Astrocyte (in vitro differentiated cells and primary cell): ENCODE measurements at regions not wholly inside any gene's neighbourhood (a gene's known extent, or its start where the extent isn't known, plus 50 kb on each side); places are given as distances from the start of the nearest gene placed in this dataset.

Source experiments
- DNase-seq: peaks from one replicate; pipeline ENCODE4 v3.0.0-alpha.2; 2010; ENCODE audit warnings: low read depth
- FAIRE-seq: peaks from 2 replicates; lab custom pipeline; 2011; peaks lifted over from hg19 to GRCh38; lab: Jason Lieb, UNC
- H2AFZ ChIP-seq: 2 replicates; pipeline ENCODE4 v1.6.0; 2012; ENCODE audit warnings: low read depth, low read length, inconsistent platforms
- H3K27ac ChIP-seq: 2 replicates; pipeline ENCODE4 v1.5.1; 2011; ENCODE audit warnings: low read depth, low read length, inconsistent platforms
- H3K27me3 ChIP-seq: 2 replicates; pipeline ENCODE4 v1.6.0; 2011; ENCODE audit warnings: low read length, inconsistent platforms; ENCODE audit not compliant: insufficient read depth
- H3K36me3 ChIP-seq: 2 replicates; pipeline ENCODE4 v1.5.1; 2011; ENCODE audit warnings: low read length, inconsistent platforms; ENCODE audit not compliant: insufficient read depth
- H3K4me1 ChIP-seq: 2 replicates; pipeline ENCODE4 v1.5.1; 2011; ENCODE audit warnings: low read length, inconsistent platforms; ENCODE audit not compliant: insufficient read depth
- H3K4me2 ChIP-seq: 2 replicates; pipeline ENCODE4 v1.6.0; 2012; ENCODE audit warnings: low read length, inconsistent platforms
- H3K4me3 ChIP-seq: 2 replicates; pipeline ENCODE4 v1.5.1; 2011; ENCODE audit warnings: low read depth, mild to moderate bottlenecking, low read length, inconsistent platforms; ENCODE audit not compliant: insufficient read depth
- H3K79me2 ChIP-seq: 2 replicates; pipeline ENCODE4 v1.6.0; 2012; ENCODE audit warnings: mild to moderate bottlenecking, low read length, inconsistent platforms; ENCODE audit not compliant: insufficient read depth
- H3K9ac ChIP-seq: 2 replicates; pipeline ENCODE4 v1.6.0; 2012; ENCODE audit warnings: mild to moderate bottlenecking, low read length, inconsistent platforms
- H3K9me3 ChIP-seq: 2 replicates; pipeline ENCODE4 v1.5.1; 2012; ENCODE audit warnings: low read depth, mild to moderate bottlenecking, low read length, inconsistent platforms; ENCODE audit not compliant: insufficient read depth
- H4K20me1 ChIP-seq: 2 replicates; pipeline ENCODE4 v1.6.0; 2012; ENCODE audit warnings: low read length, inconsistent platforms; ENCODE audit not compliant: insufficient read depth
- H3K27ac Mint-ChIP-seq: one replicate; pipeline ENCODE4 v1.8.0; 2021; ENCODE audit warnings: mild to moderate bottlenecking, mixed read lengths; ENCODE audit not compliant: unreplicated experiment
- H3K27me3 Mint-ChIP-seq: one replicate; pipeline ENCODE4 v1.8.0; 2021; ENCODE audit warnings: low read depth, mixed read lengths; ENCODE audit not compliant: unreplicated experiment
- H3K36me3 Mint-ChIP-seq: one replicate; pipeline ENCODE4 v1.8.0; 2021; ENCODE audit warnings: low read depth, mixed read lengths; ENCODE audit not compliant: unreplicated experiment
- H3K4me1 Mint-ChIP-seq: one replicate; pipeline ENCODE4 v1.8.0; 2021; ENCODE audit warnings: low read depth, mixed read lengths; ENCODE audit not compliant: unreplicated experiment
- H3K4me3 Mint-ChIP-seq: one replicate; pipeline ENCODE4 v1.8.0; 2021; ENCODE audit warnings: mild to moderate bottlenecking, moderate library complexity, mixed read lengths; ENCODE audit not compliant: unreplicated experiment
- H3K9me3 Mint-ChIP-seq: one replicate; pipeline ENCODE4 v1.8.0; 2021; ENCODE audit warnings: mild to moderate bottlenecking, mixed read lengths; ENCODE audit not compliant: unreplicated experiment
- CTCF ChIP-seq: IDR thresholded peaks from 2 replicates; pipeline ENCODE4 v1.5.1; 2011; ENCODE audit warnings: low read depth, mild to moderate bottlenecking, inconsistent platforms, low read length, moderate library complexity; ENCODE audit not compliant: insufficient read depth
- EZH2 ChIP-seq: IDR thresholded peaks from 2 replicates; pipeline ENCODE4 v1.6.1; 2012; ENCODE audit warnings: mild to moderate bottlenecking, low read length, inconsistent platforms; ENCODE audit not compliant: insufficient read depth

DNA sequence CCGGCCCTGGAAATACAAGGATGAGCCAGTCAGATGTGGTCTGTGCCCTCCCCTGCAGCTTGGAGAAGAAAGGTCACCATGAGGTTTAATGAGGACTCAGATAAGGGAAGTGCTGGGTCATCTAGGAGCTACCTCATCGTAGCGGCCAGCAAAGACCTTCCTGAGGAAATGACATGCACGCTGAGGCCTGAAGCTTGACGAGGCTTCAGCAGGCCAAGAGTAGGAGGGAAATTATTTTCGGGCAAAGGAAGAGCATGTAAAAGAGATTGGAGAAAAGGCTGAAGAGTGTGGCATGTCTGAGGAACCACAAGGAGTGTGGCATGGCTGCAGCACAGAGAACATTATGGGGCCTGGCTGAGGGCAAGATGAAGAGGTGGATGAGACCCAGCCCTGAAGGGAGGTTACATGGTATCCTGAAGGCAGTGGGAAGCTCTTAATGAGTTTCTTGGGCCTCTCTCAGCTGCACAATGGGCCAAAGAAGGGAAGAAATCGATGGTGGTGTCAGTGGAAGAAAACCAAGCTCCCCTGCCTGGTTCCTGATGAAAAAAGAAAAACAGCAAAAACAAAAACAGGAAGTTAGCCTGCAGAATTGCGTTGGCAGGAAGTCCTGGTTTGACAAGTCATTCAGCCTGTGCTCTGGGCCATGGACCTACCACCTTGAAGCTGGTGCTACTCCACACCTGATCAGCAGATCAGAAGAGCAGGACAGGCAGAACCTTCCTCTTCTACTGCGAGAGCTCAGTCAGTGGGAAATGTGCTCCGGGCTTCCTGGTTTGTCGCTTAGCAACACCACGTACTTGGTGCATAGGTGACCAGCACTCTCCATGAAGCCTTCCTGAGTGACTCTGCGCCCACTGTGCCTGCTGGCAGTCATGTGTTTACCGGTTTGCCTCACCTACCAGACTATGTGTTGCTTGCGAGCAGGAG lies 134.5 kb upstream of the KLF3 start:
- Mint-ChIP-seq H3K27me3 (peaks cover 8% of the 10 kb centered on the region), H3K27ac (no peak overlapping the region), H3K9me3 (no peaks in the 10 kb centered on the region), H3K36me3 (no peaks in the 10 kb centered on the region), H3K4me3 (no peak overlapping the region), H3K4me1 (no peaks in the 10 kb centered on the region)
- Histone ChIP-seq H3K4me1 (no peaks in the 10 kb centered on the region), H3K4me3 (no peak overlapping the region), H3K36me3 (no peaks in the 10 kb centered on the region), H4K20me1 (no peaks in the 10 kb centered on the region), H3K4me2 (no peak overlapping the region), H3K79me2 (no peaks in the 10 kb centered on the region), H3K27me3 (no peaks in the 10 kb centered on the region), H2AFZ (no peak overlapping the region), H3K27ac (no peak overlapping the region), H3K9ac (no peak overlapping the region), H3K9me3 (no peaks in the 10 kb centered on the region)
- TF ChIP-seq CTCF (no peak), EZH2 (no peak)
- FAIRE-seq: no peak
- DNase-seq: no peak

DNA sequence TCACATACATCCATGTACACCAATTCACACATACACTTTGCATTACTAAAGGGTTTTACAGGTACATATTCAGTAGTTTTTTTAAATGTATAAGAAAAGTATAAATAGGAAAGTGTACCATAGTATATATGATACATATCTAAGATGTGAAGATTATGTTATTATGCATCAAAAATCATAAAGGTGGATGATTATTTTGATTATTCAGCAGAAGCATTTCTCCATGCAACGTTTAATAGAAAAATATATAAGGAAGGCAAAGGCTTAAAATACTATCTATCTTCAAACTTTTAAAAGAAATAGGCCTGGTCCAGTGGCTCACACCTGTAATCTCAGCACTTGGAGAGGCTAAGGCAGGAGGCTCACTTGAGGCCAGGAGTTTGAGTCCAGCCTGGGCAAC lies 133.5 kb upstream of the KLF3 start:
- no peaks in the 10 kb centered on the region for H3K9me3 Mint-ChIP-seq
- H3K4me1 Mint-ChIP-seq: no peaks in the 10 kb centered on the region
- no peak overlapping the region for H3K27ac ChIP-seq
- H3K36me3 Mint-ChIP-seq: no peaks in the 10 kb centered on the region
- TF ChIP-seq EZH2: no peak
- TF ChIP-seq CTCF: no peak
- H3K36me3 ChIP-seq: no peaks in the 10 kb centered on the region
- no peak overlapping the region for H3K27ac Mint-ChIP-seq
- FAIRE-seq (no peak), DNase-seq (no peak)
- peaks cover 3% of the 10 kb centered on the region for H3K27me3 Mint-ChIP-seq
- no peaks in the 10 kb centered on the region for H3K27me3 ChIP-seq
- H3K79me2 ChIP-seq: no peaks in the 10 kb centered on the region
- no peak overlapping the region for H2AFZ ChIP-seq
- H3K4me3 ChIP-seq: no peak overlapping the region
- no peaks in the 10 kb centered on the region for H4K20me1 ChIP-seq
- H3K9ac ChIP-seq: no peak overlapping the region
- no peaks in the 10 kb centered on the region for H3K9me3 ChIP-seq
- H3K4me1 ChIP-seq: no peaks in the 10 kb centered on the region
- H3K4me2 ChIP-seq: no peak overlapping the region
- no peak overlapping the region for H3K4me3 Mint-ChIP-seq
